Neural cell (in vitro differentiated cells): ENCODE measurements at regions not wholly inside any gene's neighbourhood (a gene's known extent, or its start where the extent isn't known, plus 50 kb on each side); places are given as distances from the start of the nearest gene placed in this dataset.

Experiments
- H2AFZ ChIP-seq: fragments of 200-600, 300-800 bp; sonication (generic), shearing (Covaris generic); 2 replicates; pipeline ENCODE4 v1.6.0; 2014; ENCODE audit warnings: low read depth, mild to moderate bottlenecking, antibody characterized with exemption, low read length, moderate library complexity
- H3F3A ChIP-seq: fragments of 200-600 bp; shearing (Covaris generic); 2 replicates; pipeline ENCODE4 v1.6.1; 2016; ENCODE audit warnings: mild to moderate bottlenecking, moderate library complexity, mixed read lengths, antibody characterized with exemption, low read length; ENCODE audit not compliant: insufficient read depth, poor library complexity, severe bottlenecking
- H3K27ac ChIP-seq: fragments of 200-600, 300-800 bp; sonication (generic), shearing (Covaris generic); 2 replicates; pipeline ENCODE4 v1.5.1; 2014; ENCODE audit warnings: mild to moderate bottlenecking, low read length, moderate library complexity
- H3K27me3 ChIP-seq: fragments of 300-800, 200-600 bp; sonication (generic), shearing (Covaris generic); 2 replicates; pipeline ENCODE4 v1.6.0; 2014; ENCODE audit warnings: mild to moderate bottlenecking, low read depth, low read length, moderate library complexity; ENCODE audit not compliant: insufficient read depth
- H3K36me3 ChIP-seq: fragments of 300-800, 200-600 bp; sonication (generic), shearing (Covaris generic); 2 replicates; pipeline ENCODE4 v1.5.1; 2014; ENCODE audit warnings: mild to moderate bottlenecking, antibody characterized with exemption, low read length, moderate library complexity; ENCODE audit not compliant: insufficient read depth
- H3K4me2 ChIP-seq: fragments of 300-800, 200-600 bp; sonication (generic), shearing (Covaris generic); 2 replicates; pipeline ENCODE4 v1.6.0; 2014; ENCODE audit warnings: mild to moderate bottlenecking, low read length
- H3K4me3 ChIP-seq: fragments of 300-800, 200-600 bp; sonication (generic), shearing (Covaris generic); 2 replicates; pipeline ENCODE4 v1.5.1; 2014; ENCODE audit warnings: mild to moderate bottlenecking, low read length, moderate library complexity
- H3K79me2 ChIP-seq: fragments of 200-600 bp; shearing (Covaris generic); replicated peaks from 2 replicates; pipeline ENCODE4 v1.6.0; 2014; ENCODE audit warnings: mild to moderate bottlenecking, low read length, moderate library complexity; ENCODE audit not compliant: insufficient read depth
- H3K9ac ChIP-seq: fragments of 300-800, 200-600 bp; sonication (generic), shearing (Covaris generic); 2 replicates; pipeline ENCODE4 v1.6.1; 2016; ENCODE audit warnings: mild to moderate bottlenecking, low read length, mixed read lengths
- H3K9me2 ChIP-seq: fragments of 200-600 bp; shearing (Covaris generic); 2 replicates; pipeline ENCODE4 v1.6.1; 2016; ENCODE audit warnings: mild to moderate bottlenecking, low read length, mixed read lengths; ENCODE audit not compliant: insufficient read depth
- H3K9me3 ChIP-seq: fragments of 200-600, 300-800 bp; sonication (generic), shearing (Covaris generic); 2 replicates; pipeline ENCODE4 v1.6.1; 2016; ENCODE audit warnings: mild to moderate bottlenecking, mixed run types, low read length, moderate library complexity, mixed read lengths
- H4K20me1 ChIP-seq: fragments of 200-600 bp; shearing (Covaris generic); 2 replicates; pipeline ENCODE4 v1.6.1; 2016; ENCODE audit warnings: mild to moderate bottlenecking, mixed run types; ENCODE audit not compliant: insufficient read depth
- CTCF ChIP-seq: fragments of 450-650 bp; IDR thresholded peaks from 2 replicates; pipeline ENCODE4 v1.5.1; 2014; ENCODE audit warnings: antibody characterized with exemption, mild to moderate bottlenecking, moderate library complexity; ENCODE audit not compliant: poor library complexity, severe bottlenecking
- EP300 ChIP-seq: fragments of 450-650 bp; conservative IDR thresholded peaks from 2 replicates; pipeline ENCODE4 v1.6.1; 2014; ENCODE audit warnings: antibody characterized with exemption, mild to moderate bottlenecking, moderate library complexity; ENCODE audit not compliant: poor library complexity, severe bottlenecking
- EZH2 ChIP-seq: fragments of 200-600, 300-800 bp; shearing (Covaris generic), sonication (generic); IDR thresholded peaks from 2 replicates; pipeline ENCODE4 v1.6.1; 2014; ENCODE audit warnings: antibody characterized with exemption, low read length, borderline replicate concordance, mild to moderate bottlenecking; ENCODE audit not compliant: insufficient read depth, poor library complexity, severe bottlenecking
- MXI1 ChIP-seq: fragments of 450-650 bp; conservative IDR thresholded peaks from 2 replicates; pipeline ENCODE4 v1.6.1; 2014; ENCODE audit warnings: antibody characterized with exemption, mild to moderate bottlenecking; ENCODE audit not compliant: poor library complexity, severe bottlenecking
- POLR2AphosphoS5 ChIP-seq: IDR thresholded peaks from 2 replicates; pipeline ENCODE4 v1.6.1; 2012
- RAD21 ChIP-seq: fragments of 450-650 bp; conservative IDR thresholded peaks from 2 replicates; pipeline ENCODE4 v1.6.1; 2014; ENCODE audit warnings: antibody characterized with exemption, mild to moderate bottlenecking, moderate library complexity
- SMC3 ChIP-seq: fragments of 450-650 bp; conservative IDR thresholded peaks from 2 replicates; pipeline ENCODE4 v1.6.1; 2014; ENCODE audit warnings: antibody characterized with exemption, mild to moderate bottlenecking, moderate library complexity; ENCODE audit not compliant: poor library complexity
- TAF1 ChIP-seq: IDR thresholded peaks from 2 replicates; pipeline ENCODE4 v1.6.1; 2012; ENCODE audit warnings: low read depth
- TF ChIP-seq, protein P1 (sequence below): IDR thresholded peaks from 2 replicates; pipeline ENCODE4 v1.6.1; 2012; ENCODE audit warnings: borderline replicate concordance

GRCh38 chr5:144577676-144578075 is 407.0 kb downstream of the KCTD16 start:
- no peaks in the 10 kb centered on the region for H4K20me1 ChIP-seq
- TF ChIP-seq TAF1, result no peak
- TF ChIP-seq SMC3, result no peak
- TF ChIP-seq, protein P1, sequence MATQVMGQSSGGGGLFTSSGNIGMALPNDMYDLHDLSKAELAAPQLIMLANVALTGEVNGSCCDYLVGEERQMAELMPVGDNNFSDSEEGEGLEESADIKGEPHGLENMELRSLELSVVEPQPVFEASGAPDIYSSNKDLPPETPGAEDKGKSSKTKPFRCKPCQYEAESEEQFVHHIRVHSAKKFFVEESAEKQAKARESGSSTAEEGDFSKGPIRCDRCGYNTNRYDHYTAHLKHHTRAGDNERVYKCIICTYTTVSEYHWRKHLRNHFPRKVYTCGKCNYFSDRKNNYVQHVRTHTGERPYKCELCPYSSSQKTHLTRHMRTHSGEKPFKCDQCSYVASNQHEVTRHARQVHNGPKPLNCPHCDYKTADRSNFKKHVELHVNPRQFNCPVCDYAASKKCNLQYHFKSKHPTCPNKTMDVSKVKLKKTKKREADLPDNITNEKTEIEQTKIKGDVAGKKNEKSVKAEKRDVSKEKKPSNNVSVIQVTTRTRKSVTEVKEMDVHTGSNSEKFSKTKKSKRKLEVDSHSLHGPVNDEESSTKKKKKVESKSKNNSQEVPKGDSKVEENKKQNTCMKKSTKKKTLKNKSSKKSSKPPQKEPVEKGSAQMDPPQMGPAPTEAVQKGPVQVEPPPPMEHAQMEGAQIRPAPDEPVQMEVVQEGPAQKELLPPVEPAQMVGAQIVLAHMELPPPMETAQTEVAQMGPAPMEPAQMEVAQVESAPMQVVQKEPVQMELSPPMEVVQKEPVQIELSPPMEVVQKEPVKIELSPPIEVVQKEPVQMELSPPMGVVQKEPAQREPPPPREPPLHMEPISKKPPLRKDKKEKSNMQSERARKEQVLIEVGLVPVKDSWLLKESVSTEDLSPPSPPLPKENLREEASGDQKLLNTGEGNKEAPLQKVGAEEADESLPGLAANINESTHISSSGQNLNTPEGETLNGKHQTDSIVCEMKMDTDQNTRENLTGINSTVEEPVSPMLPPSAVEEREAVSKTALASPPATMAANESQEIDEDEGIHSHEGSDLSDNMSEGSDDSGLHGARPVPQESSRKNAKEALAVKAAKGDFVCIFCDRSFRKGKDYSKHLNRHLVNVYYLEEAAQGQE, result no peak
- no peak for TF ChIP-seq EZH2
- no peak for TF ChIP-seq EP300
- no peak for TF ChIP-seq RAD21
- TF ChIP-seq MXI1, result no peak

GRCh38 chr5:144575736-144576135 is 405.1 kb downstream of the KCTD16 start:
- TF ChIP-seq MXI1 (no peak), CTCF (no peak), EP300 (no peak), RAD21 (no peak), TAF1 (no peak), POLR2AphosphoS5 (no peak), EZH2 (no peak)
- TF ChIP-seq, protein P1, result no peak
- Histone ChIP-seq H3K4me2 (no peak overlapping the region), H3K9ac (no peak overlapping the region), H3K27me3 (peaks cover 9% of the 10 kb centered on the region), H4K20me1 (no peaks in the 10 kb centered on the region), H2AFZ (no peak overlapping the region), H3F3A (no peaks in the 10 kb centered on the region), H3K27ac (no peak overlapping the region), H3K9me3 (no peaks in the 10 kb centered on the region), H3K36me3 (no peaks in the 10 kb centered on the region), H3K4me3 (no peak overlapping the region), H3K9me2 (no peaks in the 10 kb centered on the region), H3K79me2 (no peaks in the 10 kb centered on the region)

More at GRCh38 chr5:144577676-144578075, 407.0 kb downstream of the KCTD16 start:
- Histone ChIP-seq H3K4me3 (no peak overlapping the region), H3K36me3 (no peaks in the 10 kb centered on the region), H3K9me2 (no peaks in the 10 kb centered on the region), H3K4me2 (no peak overlapping the region), H2AFZ (no peak overlapping the region), H3K27ac (no peak overlapping the region), H3K9me3 (no peaks in the 10 kb centered on the region), H3K79me2 (no peaks in the 10 kb centered on the region), H3K9ac (no peak overlapping the region), H3K27me3 (peaks cover 19% of the 10 kb centered on the region), H3F3A (no peaks in the 10 kb centered on the region)
